ENCODE measurements at regions not wholly inside any gene's neighbourhood (a gene's known extent, or its start where the extent isn't known, plus 50 kb on each side); places are given as distances from the start of the nearest gene placed in this dataset.

DNA sequence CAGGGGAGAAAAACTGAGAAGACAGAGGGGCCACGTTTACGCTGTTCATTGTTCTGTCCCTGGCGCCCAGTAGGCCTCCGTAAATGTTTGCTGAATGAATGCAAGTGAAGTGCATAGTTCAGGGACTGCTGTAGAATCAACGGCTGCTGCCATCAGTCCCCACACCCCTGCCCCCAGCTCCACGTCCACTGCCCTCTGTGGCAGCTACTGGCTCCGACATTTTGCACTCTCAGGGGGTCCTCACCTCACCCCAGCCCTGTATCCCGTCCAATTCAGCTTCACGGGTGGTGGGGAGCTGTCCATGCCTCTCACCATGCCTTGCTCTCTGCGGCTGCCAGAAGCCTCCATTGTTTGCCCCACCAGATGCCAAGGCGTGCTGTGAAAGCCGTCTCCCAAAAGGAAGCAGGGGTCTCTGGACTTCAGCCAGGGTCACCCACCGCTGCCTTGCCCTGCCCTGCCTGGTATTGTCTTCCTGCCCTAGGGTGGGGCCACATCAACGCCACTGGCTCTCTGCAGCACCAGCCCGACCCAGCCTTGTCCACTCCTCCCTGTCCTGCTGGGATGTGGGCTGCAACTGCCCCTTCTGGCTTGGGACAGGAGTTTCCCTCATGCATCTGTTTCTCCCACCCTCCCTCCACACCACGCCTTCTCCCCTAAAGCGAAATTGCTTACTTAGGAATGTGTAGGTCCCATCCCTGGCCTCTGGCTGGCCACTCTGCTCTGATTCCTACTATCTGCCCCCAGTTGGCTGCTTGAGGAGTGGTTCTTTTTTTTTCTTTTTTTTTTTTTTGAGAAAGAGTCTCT is 86.0 kb downstream of the RHOB start:
- Histone ChIP-seq H3K27me3 (ENCODE audit: control insufficient read depth, insufficient read depth) (no peaks in the 10 kb centered on the region), H3K27ac (ENCODE audit: low read length) (peak overlapping the region; percentile 7), H3K4me1 (ENCODE audit: control insufficient read depth, insufficient read depth, low read length) (peaks cover 6% of the 10 kb centered on the region), H3K9me3 (ENCODE audit: control insufficient read depth, low read length) (no peaks in the 10 kb centered on the region), H3K4me3 (ENCODE audit: low read length) (no peak overlapping the region)
- WGBS: 72% methylated on average over 17 of the region's 17 CpGs
- ATAC-seq (peak; percentile 59 to 69), DNase-seq (peak in 1 of 3 donors; percentile 71)
- intact Hi-C loops (cut with DNase I): no loop called here

DNA sequence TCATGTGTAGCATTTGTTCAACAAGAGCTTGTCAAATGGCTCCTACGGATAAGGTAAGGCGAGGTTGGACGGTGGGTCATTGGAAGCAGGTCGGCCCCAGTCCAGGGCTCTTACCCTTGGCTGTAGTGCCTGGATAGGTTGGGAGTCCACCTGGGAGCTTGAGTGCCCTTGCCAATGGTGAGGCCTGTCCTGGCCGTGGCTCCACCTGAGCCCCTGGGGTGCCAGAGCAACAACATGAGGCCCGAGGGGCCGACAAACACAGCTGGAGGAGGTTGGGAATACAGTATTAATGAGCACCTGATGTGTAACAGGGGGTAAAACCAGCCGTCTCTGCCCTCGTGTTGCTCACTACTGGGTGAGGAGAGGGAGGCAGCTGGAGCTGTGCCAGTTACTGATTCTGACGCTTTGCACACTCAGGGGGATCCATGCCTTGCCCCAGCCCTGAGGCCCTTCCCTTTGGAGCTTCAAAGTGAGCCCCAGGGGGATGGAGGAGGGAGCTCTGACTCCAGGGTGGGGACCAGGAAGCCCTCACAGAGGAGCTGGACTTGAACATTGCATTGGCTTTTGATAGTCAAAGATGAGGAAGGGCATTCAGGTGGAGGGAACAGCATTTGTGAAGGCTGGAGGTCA is 87.2 kb downstream of the RHOB start:
- Histone ChIP-seq H3K4me3 (ENCODE audit: low read length) (no peak overlapping the region), H3K9me3 (ENCODE audit: control insufficient read depth, low read length) (no peaks in the 10 kb centered on the region), H3K27me3 (ENCODE audit: control insufficient read depth, insufficient read depth) (no peaks in the 10 kb centered on the region), H3K27ac (ENCODE audit: low read length) (no peak overlapping the region), H3K4me1 (ENCODE audit: control insufficient read depth, insufficient read depth, low read length) (peaks cover 6% of the 10 kb centered on the region)
- intact Hi-C loops (cut with DNase I): no loop called here
- ATAC-seq (no peak), DNase-seq (no peak)
- WGBS: 89% methylated on average over 10 of the region's 10 CpGs

DNA sequence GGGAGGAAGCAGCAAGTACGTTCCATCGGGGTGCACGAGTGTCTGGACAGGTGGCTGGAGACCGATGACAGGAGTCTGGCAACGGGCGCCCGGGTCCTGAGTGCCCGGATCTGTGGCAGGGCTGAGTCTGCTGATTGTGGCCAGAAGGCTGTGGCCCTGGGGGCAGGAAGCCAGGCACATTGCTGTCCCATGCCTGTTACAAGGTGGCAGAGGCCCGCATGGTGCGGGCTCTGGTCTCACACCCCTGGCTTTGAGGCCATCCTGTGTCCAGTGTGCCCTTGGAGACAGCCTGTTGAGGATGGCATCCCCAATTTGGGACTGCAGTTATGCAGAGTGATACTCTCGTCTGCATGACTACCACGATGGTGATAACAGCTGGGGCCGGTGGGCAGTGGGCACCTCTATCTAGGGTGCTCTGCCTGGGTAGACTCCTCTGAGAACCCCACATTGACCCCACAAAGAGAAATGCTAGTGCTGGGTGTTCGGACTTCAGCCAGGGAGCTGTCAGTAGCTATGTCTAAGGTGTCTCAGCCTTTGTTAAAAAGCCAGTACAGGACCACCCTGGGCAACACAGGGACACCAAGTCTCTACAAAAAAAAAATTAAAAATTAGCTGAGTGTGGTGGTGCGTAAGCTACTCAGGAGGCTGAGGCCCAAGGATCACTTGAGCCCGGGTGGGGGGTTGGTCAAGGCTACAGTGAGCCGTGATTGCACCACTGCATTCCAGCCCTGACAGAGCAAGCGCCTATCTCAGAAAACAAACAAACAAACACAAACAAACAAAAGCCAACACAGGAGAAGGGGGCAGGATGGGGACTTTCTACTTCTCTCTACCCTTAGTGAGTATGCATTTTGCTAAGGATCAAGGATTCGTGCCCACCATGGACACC is 88.3 kb downstream of the RHOB start:
- no peaks in the 10 kb centered on the region for H3K9me3 ChIP-seq (ENCODE audit: control insufficient read depth, low read length)
- no peaks in the 10 kb centered on the region for H3K27me3 ChIP-seq (ENCODE audit: control insufficient read depth, insufficient read depth)
- DNase-seq (peak in 2 of 3 donors; percentile 74 to 83), ATAC-seq (peak; percentile 24 to 35)
- H3K4me3 ChIP-seq (ENCODE audit: low read length): no peak overlapping the region
- H3K27ac ChIP-seq (ENCODE audit: low read length): no peak overlapping the region
- intact Hi-C loops (cut with DNase I): no loop called here
- peaks cover 6% of the 10 kb centered on the region for H3K4me1 ChIP-seq (ENCODE audit: control insufficient read depth, insufficient read depth, low read length)
- 78% methylated on average over 19 of the region's 19 CpGs for WGBS

DNA sequence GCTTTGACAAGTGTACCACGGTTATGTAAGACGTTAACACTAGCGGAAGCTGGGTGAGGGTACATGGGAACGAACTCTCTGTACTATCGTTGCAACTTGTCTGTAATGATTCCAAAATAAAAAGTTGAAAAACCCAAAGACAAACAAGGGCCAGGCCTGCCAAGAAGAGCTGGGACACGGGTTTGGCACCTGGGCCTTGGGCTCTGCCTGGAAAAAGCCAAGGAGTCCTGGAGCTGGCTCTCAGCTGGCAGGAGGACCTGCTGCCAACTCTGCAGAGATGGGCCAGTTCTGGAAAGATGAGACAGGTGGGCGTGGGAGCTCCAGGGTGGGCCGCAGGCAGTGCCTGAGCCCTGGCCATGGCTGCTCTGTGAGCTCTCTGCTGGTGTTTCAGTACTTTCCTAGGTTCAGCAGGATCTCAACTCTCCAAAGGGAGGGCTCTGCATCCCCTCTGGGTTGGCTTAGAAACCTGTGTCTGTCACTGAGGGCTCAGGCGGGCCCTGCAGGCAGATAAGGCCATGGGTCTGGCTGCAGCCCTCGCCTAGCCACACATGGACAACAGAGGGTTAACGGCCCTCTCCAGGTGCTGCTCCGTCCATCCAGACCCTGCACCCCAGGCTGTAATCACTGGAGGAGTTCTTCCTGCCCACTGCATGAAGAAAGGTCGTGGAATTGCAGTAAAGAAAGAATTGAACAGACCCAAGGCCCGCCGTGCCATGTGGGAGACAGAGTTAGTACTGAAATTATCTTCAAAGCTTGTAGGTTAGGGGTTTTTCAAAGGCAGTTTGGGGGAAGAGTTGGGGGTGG is 89.9 kb downstream of the RHOB start:
- no peak for DNase-seq
- Histone ChIP-seq H3K4me1 (ENCODE audit: control insufficient read depth, insufficient read depth, low read length) (peaks cover 2% of the 10 kb centered on the region), H3K9me3 (ENCODE audit: control insufficient read depth, low read length) (no peaks in the 10 kb centered on the region), H3K27me3 (ENCODE audit: control insufficient read depth, insufficient read depth) (no peaks in the 10 kb centered on the region), H3K4me3 (ENCODE audit: low read length) (no peak overlapping the region), H3K27ac (ENCODE audit: low read length) (peak overlapping the region; percentile 5)
- intact Hi-C loops (cut with DNase I): no loop called here
- 81% methylated on average over 15 of the region's 15 CpGs for WGBS
- no peak for ATAC-seq

DNA sequence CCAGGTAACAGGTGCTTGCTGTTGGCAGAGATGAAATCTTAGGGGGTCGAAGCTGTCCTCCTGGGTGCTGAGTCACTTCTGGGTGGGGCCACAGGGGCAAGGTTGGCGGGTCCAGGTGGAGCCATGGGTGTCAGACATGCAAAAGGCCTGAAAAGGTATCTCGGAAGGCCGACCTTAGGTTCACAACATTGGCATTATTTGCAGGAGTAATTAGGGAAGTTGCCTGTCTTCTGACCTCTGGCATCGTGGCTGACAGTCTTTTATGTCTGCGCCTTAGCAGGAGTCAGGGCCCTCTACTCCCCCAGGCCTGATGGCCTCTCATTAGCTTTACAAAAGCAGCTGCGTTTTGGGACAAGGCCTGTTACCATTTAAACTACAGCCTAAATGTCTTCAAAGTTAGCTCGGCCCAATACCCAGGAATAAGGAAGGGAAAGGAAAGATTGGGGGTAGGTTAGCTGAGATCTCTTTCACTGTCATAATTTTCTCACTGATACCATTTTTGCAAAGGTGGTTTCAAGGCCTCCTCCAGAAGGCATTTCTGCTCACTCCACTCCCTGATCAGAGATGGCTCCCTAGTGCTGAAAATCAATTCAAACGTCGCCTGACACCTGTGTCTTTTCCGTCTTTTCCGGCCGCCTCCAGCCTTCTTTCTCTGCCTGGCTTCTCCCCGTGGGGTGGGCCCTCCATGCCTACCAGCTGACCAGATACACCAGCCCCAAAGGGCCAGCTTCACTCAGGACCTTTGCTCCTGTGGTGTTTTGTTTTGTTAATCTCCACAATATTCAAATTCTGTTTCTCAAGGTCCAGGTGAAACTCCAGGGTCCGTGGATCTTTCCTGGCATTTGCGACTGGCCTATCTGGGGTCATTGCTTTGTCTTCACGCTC is 90.8 kb downstream of the RHOB start:
- 85% methylated on average over 17 of the region's 17 CpGs for WGBS

GRCh38 chr2:20538308-20539132 is 91.6 kb downstream of the RHOB start:
- H3K4me1 ChIP-seq (ENCODE audit: control insufficient read depth, insufficient read depth, low read length): no peaks in the 10 kb centered on the region
- DNase-seq (no peak), ATAC-seq (peak; percentile 5 to 6)
- no peaks in the 10 kb centered on the region for H3K9me3 ChIP-seq (ENCODE audit: control insufficient read depth, low read length)
- WGBS: 83% methylated on average over 8 of the region's 8 CpGs
- H3K4me3 ChIP-seq (ENCODE audit: low read length): no peak overlapping the region
- no peaks in the 10 kb centered on the region for H3K27me3 ChIP-seq (ENCODE audit: control insufficient read depth, insufficient read depth)
- intact Hi-C loops (cut with DNase I): no loop called here
- H3K27ac ChIP-seq (ENCODE audit: low read length): no peak overlapping the region

More for the DNA sequence above, 90.8 kb downstream of the RHOB start:
- no peak overlapping the region for H3K27ac ChIP-seq (ENCODE audit: low read length)
- no peaks in the 10 kb centered on the region for H3K4me1 ChIP-seq (ENCODE audit: control insufficient read depth, insufficient read depth, low read length)
- intact Hi-C loops (cut with DNase I): no loop called here
- DNase-seq (no peak), ATAC-seq (no peak)
- no peaks in the 10 kb centered on the region for H3K9me3 ChIP-seq (ENCODE audit: control insufficient read depth, low read length)
- H3K27me3 ChIP-seq (ENCODE audit: control insufficient read depth, insufficient read depth): no peaks in the 10 kb centered on the region
- no peak overlapping the region for H3K4me3 ChIP-seq (ENCODE audit: low read length)

GRCh38 chr2:20539133-20539719 is 92.4 kb downstream of the RHOB start:
- Histone ChIP-seq H3K4me1 (ENCODE audit: control insufficient read depth, insufficient read depth, low read length) (no peaks in the 10 kb centered on the region), H3K27ac (ENCODE audit: low read length) (no peak overlapping the region), H3K4me3 (ENCODE audit: low read length) (no peak overlapping the region), H3K27me3 (ENCODE audit: control insufficient read depth, insufficient read depth) (no peaks in the 10 kb centered on the region), H3K9me3 (ENCODE audit: control insufficient read depth, low read length) (no peaks in the 10 kb centered on the region)
- 78% methylated on average over 6 of the region's 6 CpGs for WGBS
- intact Hi-C loops (cut with DNase I): no loop called here
- ATAC-seq: peak in 1 of 2 donors; percentile 6
- no peak for DNase-seq

DNA sequence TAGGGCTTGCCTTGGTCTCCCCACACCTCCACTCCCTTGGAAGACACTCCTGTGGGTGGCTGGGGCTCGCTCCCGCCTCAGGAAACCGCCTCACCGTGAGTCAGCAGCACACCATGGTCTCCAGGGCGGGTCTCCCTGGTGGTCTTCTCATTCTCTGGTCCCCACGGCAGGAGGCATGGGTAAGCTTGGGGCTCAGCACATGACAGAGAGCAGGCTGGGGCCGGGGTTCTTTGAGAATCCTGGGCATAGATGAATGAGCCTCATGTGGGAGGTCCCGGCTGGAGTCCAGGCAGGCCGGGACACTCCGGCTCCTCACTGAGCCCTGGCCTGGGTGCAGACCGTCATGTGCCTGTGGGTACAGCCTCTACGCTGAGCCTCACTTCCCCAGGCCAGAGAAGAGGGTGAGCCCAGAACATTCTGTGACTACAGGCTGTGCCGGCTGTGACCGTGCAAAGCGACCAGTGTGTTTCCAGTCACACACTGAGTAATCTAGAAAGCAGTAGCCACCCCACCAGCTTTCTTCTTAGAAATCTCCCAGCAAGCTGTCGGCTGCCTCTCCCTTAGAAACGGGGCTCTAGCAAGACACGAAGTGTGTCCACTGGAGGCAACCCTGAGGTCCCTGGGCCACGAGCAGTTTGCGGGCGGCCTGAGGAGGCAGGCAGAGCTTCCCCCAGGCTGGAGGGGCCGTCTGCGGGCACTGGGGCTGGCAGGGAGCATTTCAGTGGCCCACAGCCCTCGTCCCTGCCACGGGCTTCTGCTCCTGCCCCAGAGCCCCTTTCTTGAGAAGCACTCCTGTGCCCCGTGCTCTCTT is 93.1 kb downstream of the RHOB start:
- no peak overlapping the region for H3K4me3 ChIP-seq (ENCODE audit: low read length)
- peak; percentile 52 to 69 for ATAC-seq
- H3K27me3 ChIP-seq (ENCODE audit: control insufficient read depth, insufficient read depth): no peaks in the 10 kb centered on the region
- DNase-seq: peak in 2 of 3 donors; percentile 40 to 64
- no peaks in the 10 kb centered on the region for H3K9me3 ChIP-seq (ENCODE audit: control insufficient read depth, low read length)
- intact Hi-C loops (cut with DNase I): no loop called here
- no peak overlapping the region for H3K27ac ChIP-seq (ENCODE audit: low read length)
- 86% methylated on average over 26 of the region's 26 CpGs for WGBS
- H3K4me1 ChIP-seq (ENCODE audit: control insufficient read depth, insufficient read depth, low read length): no peaks in the 10 kb centered on the region

Measured in right cardiac atrium (tissue), 5 donors.